ENCODE measurements at regions not wholly inside any gene's neighbourhood (a gene's known extent, or its start where the extent isn't known, plus 50 kb on each side); places are given as distances from the start of the nearest gene placed in this dataset.

DNA sequence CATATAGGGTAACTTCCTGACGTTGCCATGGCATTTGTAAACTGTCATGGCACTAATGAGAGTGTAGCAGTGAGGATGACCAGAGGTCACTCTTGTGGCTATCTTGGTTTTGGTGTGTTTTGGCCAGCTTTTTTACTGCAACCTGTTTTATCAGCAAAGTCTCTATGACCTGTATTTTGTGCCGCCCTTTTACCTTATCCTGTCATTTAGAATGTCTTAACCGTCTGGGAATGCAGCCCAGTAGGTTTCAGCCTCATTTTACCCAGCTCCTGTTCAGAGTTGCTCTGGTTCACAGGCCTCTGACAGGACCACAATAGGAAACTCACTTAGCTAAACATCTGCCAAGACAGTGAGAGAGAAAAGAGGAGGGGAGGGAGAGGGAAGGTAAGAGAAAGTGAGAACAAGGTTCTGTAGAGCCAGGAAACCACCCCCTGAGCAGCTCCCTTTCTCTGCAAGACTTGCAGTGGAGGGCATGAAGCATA lies 64.8 kb upstream of the PLEKHG3 start:
- no peaks in the 10 kb centered on the region for H3K9me1 ChIP-seq (replicated peaks; ENCODE audit: control insufficient read depth, extremely low read depth, insufficient read depth, low read length)
- no peak for FAIRE-seq
- ChIA-PET CTCF (interaction anchor here (0.8 to 4.8 kb wide), 2 partner anchors 97 to 295 kb away, joined by 3 to 64 read pairs; partner anchors contain the start of gene HSPA2), POLR2A (interaction anchor here (1.0 kb wide), 1 partner anchor 10 kb away, joined by 4 read pairs; no protein-coding TSS in a partner anchor)
- H3K27me3 ChIP-seq (ENCODE audit: control insufficient read depth in 2 of 2, insufficient read depth in 2 of 2, low read length in 2 of 2): peaks cover 4 to 10% of the 10 kb centered on the region in 2 experiments
- H3K79me2 ChIP-seq (ENCODE audit: control insufficient read depth, insufficient read depth, low read length): no peaks in the 10 kb centered on the region
- H4K20me1 ChIP-seq (replicated peaks; ENCODE audit: control insufficient read depth, extremely low read depth, insufficient read depth, low read length): no peaks in the 10 kb centered on the region
- no peaks in the 10 kb centered on the region for H3K4me1 ChIP-seq (ENCODE audit: control insufficient read depth, extremely low read depth, insufficient read depth, low read length)
- no peak overlapping the region for H3K4me3 ChIP-seq (replicated peaks in 1 of 3; ENCODE audit: insufficient read depth in 1 of 3, low read depth in 1 of 3, low read length in 3 of 3)
- TF ChIP-seq MYC (IDR thresholded peaks at IDR 0.05; ENCODE audit: low read depth, low read length) (no peak), FOS (IDR thresholded peaks at IDR 0.05; ENCODE audit: borderline replicate concordance, insufficient read depth, low read length) (no peak), POLR2AphosphoS5 (IDR thresholded peaks at IDR 0.05; ENCODE audit: insufficient read depth, low read depth, low read length) (no peak), EZH2 (IDR thresholded peaks at IDR 0.05; ENCODE audit: borderline replicate concordance, low read depth, low read length, severe bottlenecking) (no peak), POLR2A (IDR thresholded peaks at IDR 0.05; ENCODE audit: low read depth, low read length) (no peak), GATA2 (IDR thresholded peaks at IDR 0.05; ENCODE audit: insufficient read depth, insufficient read length, low read depth, low read length) (no peak), JUN (IDR thresholded peaks at IDR 0.05; ENCODE audit: borderline replicate concordance, insufficient read depth, insufficient read length, low read depth) (no peak)
- TF ChIP-seq, protein P1, sequence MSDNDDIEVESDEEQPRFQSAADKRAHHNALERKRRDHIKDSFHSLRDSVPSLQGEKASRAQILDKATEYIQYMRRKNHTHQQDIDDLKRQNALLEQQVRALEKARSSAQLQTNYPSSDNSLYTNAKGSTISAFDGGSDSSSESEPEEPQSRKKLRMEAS (IDR thresholded peaks at IDR 0.05; ENCODE audit: insufficient read depth, insufficient read length): no peak
- TF ChIP-seq, protein P2, sequence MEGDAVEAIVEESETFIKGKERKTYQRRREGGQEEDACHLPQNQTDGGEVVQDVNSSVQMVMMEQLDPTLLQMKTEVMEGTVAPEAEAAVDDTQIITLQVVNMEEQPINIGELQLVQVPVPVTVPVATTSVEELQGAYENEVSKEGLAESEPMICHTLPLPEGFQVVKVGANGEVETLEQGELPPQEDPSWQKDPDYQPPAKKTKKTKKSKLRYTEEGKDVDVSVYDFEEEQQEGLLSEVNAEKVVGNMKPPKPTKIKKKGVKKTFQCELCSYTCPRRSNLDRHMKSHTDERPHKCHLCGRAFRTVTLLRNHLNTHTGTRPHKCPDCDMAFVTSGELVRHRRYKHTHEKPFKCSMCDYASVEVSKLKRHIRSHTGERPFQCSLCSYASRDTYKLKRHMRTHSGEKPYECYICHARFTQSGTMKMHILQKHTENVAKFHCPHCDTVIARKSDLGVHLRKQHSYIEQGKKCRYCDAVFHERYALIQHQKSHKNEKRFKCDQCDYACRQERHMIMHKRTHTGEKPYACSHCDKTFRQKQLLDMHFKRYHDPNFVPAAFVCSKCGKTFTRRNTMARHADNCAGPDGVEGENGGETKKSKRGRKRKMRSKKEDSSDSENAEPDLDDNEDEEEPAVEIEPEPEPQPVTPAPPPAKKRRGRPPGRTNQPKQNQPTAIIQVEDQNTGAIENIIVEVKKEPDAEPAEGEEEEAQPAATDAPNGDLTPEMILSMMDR (IDR thresholded peaks at IDR 0.05; ENCODE audit: extremely low read depth in 1 of 2, insufficient read depth in 1 of 2, low read depth in 1 of 2, low read length in 2 of 2): no peak
- dilution Hi-C loops (cut with MboI; ENCODE audit: extremely low pct_ligation_motif_present, low sequenced_read_pairs) (no loop called here), intact Hi-C loops (cut with micrococcal nuclease) (loop anchor here (5.0 kb wide), 1 partner anchor 57 kb away; no protein-coding TSS in a partner anchor)
- no peak overlapping the region for H3K9ac ChIP-seq (replicated peaks; ENCODE audit: extremely low read depth, insufficient read depth, low read length)
- BruUV-seq (replicated peaks): no TSS peak
- no peak overlapping the region for H2AFZ ChIP-seq (ENCODE audit: low read depth, low read length)
- H3K9me3 ChIP-seq (replicated peaks; ENCODE audit: control insufficient read depth, insufficient read depth, low read length): no peaks in the 10 kb centered on the region
- no peak overlapping the region for H3K4me2 ChIP-seq (ENCODE audit: insufficient read depth, low read length)
- no peak overlapping the region for H3K27ac ChIP-seq (ENCODE audit: insufficient read depth, low read depth, low read length)
- DNase-seq (ENCODE audit: low read depth, low spot score): no peak
- H3K36me3 ChIP-seq (ENCODE audit: control insufficient read depth in 2 of 2, extremely low read depth in 1 of 2, insufficient read depth in 2 of 2, low read length in 2 of 2): no peaks in the 10 kb centered on the region

All from endothelial cell of umbilical vein (primary cell).